ENCODE measurements at regions not wholly inside any gene's neighbourhood (a gene's known extent, or its start where the extent isn't known, plus 50 kb on each side); places are given as distances from the start of the nearest gene placed in this dataset.

DNA sequence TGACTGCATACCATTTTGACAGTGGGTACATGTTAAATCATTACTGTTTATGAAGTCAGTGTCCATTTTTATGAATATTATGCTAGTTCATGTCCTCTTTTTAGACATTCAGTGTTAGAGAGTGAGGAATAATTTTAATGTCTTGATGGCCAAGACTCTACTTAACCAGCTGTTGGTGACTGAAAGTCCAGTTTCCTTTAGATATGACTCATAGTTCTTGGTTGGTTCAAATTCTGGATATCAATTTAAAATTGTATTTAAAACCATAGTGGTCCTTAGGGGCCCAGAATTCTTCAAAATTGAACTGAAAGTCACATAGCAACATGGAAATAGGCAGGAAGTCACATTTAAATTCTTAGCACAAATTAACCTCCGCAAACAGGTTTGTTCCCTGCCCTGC lies 196.5 kb upstream of the PRPS1L1 start:
- H3K4me1 Mint-ChIP-seq, result no peaks in the 10 kb centered on the region
- H3K4me3 Mint-ChIP-seq, result no peak overlapping the region
- Histone ChIP-seq H3K9me2 (ENCODE audit: insufficient read depth) (no peaks in the 10 kb centered on the region), H3K4me3 (no peak overlapping the region), H3F3A (replicated peaks; ENCODE audit: low read depth) (no peaks in the 10 kb centered on the region), H3K4me1 (ENCODE audit: insufficient read depth) (no peaks in the 10 kb centered on the region), H3K27ac (ENCODE audit: low read depth) (no peak overlapping the region), H3K27me3 (ENCODE audit: insufficient read depth) (no peaks in the 10 kb centered on the region), H3K36me3 (ENCODE audit: insufficient read depth) (no peaks in the 10 kb centered on the region), H4K20me1 (replicated peaks; ENCODE audit: insufficient read depth) (no peaks in the 10 kb centered on the region), H2AFZ (no peak overlapping the region), H3K79me2 (replicated peaks; ENCODE audit: insufficient read depth) (no peaks in the 10 kb centered on the region), H3K4me2 (no peak overlapping the region)
- DNase-seq (ENCODE audit: low spot score) (no peak), ATAC-seq (no peak)
- no peaks in the 10 kb centered on the region for H3K36me3 Mint-ChIP-seq (ENCODE audit: low read depth)
- no peaks in the 10 kb centered on the region for H3K27me3 Mint-ChIP-seq (ENCODE audit: insufficient read depth, low read depth, poor library complexity)
- H3K9me3 Mint-ChIP-seq, result no peaks in the 10 kb centered on the region
- H3K27ac Mint-ChIP-seq, result no peak overlapping the region
- no peak for TF ChIP-seq CREB1 (CRISPR knock-in tag; IDR thresholded peaks at IDR 0.05; ENCODE audit: low read depth)
- TF ChIP-seq CTCF (conservative IDR thresholded peaks at IDR 0.05; ENCODE audit: low read depth in 2 of 2), result no peak
- TF ChIP-seq EZH2 (IDR thresholded peaks at IDR 0.05; ENCODE audit: low read depth, unreplicated experiment), result no peak
- TF ChIP-seq, protein P1, sequence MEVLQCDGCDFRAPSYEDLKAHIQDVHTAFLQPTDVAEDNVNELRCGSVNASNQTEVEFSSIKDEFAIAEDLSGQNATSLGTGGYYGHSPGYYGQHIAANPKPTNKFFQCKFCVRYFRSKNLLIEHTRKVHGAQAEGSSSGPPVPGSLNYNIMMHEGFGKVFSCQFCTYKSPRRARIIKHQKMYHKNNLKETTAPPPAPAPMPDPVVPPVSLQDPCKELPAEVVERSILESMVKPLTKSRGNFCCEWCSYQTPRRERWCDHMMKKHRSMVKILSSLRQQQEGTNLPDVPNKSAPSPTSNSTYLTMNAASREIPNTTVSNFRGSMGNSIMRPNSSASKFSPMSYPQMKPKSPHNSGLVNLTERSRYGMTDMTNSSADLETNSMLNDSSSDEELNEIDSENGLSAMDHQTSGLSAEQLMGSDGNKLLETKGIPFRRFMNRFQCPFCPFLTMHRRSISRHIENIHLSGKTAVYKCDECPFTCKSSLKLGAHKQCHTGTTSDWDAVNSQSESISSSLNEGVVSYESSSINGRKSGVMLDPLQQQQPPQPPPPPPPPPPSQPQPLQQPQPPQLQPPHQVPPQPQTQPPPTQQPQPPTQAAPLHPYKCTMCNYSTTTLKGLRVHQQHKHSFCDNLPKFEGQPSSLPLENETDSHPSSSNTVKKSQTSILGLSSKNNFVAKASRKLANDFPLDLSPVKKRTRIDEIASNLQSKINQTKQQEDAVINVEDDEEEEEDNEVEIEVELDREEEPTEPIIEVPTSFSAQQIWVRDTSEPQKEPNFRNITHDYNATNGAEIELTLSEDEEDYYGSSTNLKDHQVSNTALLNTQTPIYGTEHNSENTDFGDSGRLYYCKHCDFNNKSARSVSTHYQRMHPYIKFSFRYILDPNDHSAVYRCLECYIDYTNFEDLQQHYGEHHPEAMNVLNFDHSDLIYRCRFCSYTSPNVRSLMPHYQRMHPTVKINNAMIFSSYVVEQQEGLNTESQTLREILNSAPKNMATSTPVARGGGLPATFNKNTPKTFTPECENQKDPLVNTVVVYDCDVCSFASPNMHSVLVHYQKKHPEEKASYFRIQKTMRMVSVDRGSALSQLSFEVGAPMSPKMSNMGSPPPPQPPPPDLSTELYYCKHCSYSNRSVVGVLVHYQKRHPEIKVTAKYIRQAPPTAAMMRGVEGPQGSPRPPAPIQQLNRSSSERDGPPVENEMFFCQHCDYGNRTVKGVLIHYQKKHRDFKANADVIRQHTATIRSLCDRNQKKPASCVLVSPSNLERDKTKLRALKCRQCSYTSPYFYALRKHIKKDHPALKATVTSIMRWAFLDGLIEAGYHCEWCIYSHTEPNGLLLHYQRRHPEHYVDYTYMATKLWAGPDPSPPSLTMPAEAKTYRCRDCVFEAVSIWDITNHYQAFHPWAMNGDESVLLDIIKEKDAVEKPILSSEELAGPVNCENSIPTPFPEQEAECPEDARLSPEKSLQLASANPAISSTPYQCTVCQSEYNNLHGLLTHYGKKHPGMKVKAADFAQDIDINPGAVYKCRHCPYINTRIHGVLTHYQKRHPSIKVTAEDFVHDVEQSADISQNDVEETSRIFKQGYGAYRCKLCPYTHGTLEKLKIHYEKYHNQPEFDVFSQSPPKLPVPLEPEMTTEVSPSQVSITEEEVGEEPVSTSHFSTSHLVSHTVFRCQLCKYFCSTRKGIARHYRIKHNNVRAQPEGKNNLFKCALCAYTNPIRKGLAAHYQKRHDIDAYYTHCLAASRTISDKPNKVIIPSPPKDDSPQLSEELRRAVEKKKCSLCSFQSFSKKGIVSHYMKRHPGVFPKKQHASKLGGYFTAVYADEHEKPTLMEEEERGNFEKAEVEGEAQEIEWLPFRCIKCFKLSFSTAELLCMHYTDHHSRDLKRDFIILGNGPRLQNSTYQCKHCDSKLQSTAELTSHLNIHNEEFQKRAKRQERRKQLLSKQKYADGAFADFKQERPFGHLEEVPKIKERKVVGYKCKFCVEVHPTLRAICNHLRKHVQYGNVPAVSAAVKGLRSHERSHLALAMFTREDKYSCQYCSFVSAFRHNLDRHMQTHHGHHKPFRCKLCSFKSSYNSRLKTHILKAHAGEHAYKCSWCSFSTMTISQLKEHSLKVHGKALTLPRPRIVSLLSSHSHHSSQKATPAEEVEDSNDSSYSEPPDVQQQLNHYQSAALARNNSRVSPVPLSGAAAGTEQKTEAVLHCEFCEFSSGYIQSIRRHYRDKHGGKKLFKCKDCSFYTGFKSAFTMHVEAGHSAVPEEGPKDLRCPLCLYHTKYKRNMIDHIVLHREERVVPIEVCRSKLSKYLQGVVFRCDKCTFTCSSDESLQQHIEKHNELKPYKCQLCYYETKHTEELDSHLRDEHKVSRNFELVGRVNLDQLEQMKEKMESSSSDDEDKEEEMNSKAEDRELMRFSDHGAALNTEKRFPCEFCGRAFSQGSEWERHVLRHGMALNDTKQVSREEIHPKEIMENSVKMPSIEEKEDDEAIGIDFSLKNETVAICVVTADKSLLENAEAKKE (CRISPR knock-in tag; IDR thresholded peaks at IDR 0.05), result no peak
- no peak for TF ChIP-seq ETS1 (IDR thresholded peaks at IDR 0.05)
- no peak for TF ChIP-seq ZNF331 (CRISPR knock-in tag; IDR thresholded peaks at IDR 0.05; ENCODE audit: low read depth)
- TF ChIP-seq NANOG (IDR thresholded peaks at IDR 0.05; ENCODE audit: borderline replicate concordance), result no peak
- TF ChIP-seq, protein P2, sequence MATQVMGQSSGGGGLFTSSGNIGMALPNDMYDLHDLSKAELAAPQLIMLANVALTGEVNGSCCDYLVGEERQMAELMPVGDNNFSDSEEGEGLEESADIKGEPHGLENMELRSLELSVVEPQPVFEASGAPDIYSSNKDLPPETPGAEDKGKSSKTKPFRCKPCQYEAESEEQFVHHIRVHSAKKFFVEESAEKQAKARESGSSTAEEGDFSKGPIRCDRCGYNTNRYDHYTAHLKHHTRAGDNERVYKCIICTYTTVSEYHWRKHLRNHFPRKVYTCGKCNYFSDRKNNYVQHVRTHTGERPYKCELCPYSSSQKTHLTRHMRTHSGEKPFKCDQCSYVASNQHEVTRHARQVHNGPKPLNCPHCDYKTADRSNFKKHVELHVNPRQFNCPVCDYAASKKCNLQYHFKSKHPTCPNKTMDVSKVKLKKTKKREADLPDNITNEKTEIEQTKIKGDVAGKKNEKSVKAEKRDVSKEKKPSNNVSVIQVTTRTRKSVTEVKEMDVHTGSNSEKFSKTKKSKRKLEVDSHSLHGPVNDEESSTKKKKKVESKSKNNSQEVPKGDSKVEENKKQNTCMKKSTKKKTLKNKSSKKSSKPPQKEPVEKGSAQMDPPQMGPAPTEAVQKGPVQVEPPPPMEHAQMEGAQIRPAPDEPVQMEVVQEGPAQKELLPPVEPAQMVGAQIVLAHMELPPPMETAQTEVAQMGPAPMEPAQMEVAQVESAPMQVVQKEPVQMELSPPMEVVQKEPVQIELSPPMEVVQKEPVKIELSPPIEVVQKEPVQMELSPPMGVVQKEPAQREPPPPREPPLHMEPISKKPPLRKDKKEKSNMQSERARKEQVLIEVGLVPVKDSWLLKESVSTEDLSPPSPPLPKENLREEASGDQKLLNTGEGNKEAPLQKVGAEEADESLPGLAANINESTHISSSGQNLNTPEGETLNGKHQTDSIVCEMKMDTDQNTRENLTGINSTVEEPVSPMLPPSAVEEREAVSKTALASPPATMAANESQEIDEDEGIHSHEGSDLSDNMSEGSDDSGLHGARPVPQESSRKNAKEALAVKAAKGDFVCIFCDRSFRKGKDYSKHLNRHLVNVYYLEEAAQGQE (IDR thresholded peaks at IDR 0.05; ENCODE audit: unreplicated experiment), result no peak
- TF ChIP-seq EZH2phosphoT487 (IDR thresholded peaks at IDR 0.05; ENCODE audit: unreplicated experiment), result no peak
- TF ChIP-seq JUNB (IDR thresholded peaks at IDR 0.05; ENCODE audit: unreplicated experiment), result no peak
- no peak for TF ChIP-seq POLR2AphosphoS5 (IDR thresholded peaks at IDR 0.05; ENCODE audit: low read depth)
- TF ChIP-seq ZNF114 (CRISPR knock-in tag; IDR thresholded peaks at IDR 0.05), result no peak
- TF ChIP-seq STAT1 (IDR thresholded peaks at IDR 0.05; ENCODE audit: unreplicated experiment), result no peak

All from GM23338 (cell line).